ENCODE measurements at regions not wholly inside any gene's neighbourhood (a gene's known extent, or its start where the extent isn't known, plus 50 kb on each side); places are given as distances from the start of the nearest gene placed in this dataset.

- no peak for TF ChIP-seq POLR2A (IDR thresholded peaks at IDR 0.05; ENCODE audit: low read depth)
- TF ChIP-seq CTCF (IDR thresholded peaks at IDR 0.05) = no peak
- TF ChIP-seq EP300 (IDR thresholded peaks at IDR 0.05) = no peak
These were observed 494.1 kb downstream of the GABRG1 start for GRCh38 chr4:45629717-45630116.
